ENCODE measurements at regions not wholly inside any gene's neighbourhood (a gene's known extent, or its start where the extent isn't known, plus 50 kb on each side); places are given as distances from the start of the nearest gene placed in this dataset.

- Mint-ChIP-seq H3K4me1 (ENCODE audit: low read depth) (no peaks in the 10 kb centered on the region), H3K9me3 (ENCODE audit: low read depth) (no peaks in the 10 kb centered on the region), H3K36me3 (ENCODE audit: insufficient read depth) (no peaks in the 10 kb centered on the region), H3K27me3 (no peaks in the 10 kb centered on the region), H3K27ac (no peak overlapping the region), H3K4me3 (ENCODE audit: low read depth) (no peak overlapping the region)
- TF ChIP-seq CTCF (IDR thresholded peaks at IDR 0.05; ENCODE audit: unreplicated experiment): no peak
- DNase-seq (ENCODE audit: low spot score, unreplicated experiment): no peak
These were observed 144.8 kb upstream of the TACR1 start for GRCh38 chr2:75344146-75344545.

- Mint-ChIP-seq H3K9me3 (ENCODE audit: low read depth) (no peaks in the 10 kb centered on the region), H3K27me3 (no peaks in the 10 kb centered on the region), H3K4me3 (ENCODE audit: low read depth) (no peak overlapping the region), H3K36me3 (ENCODE audit: insufficient read depth) (no peaks in the 10 kb centered on the region), H3K27ac (no peak overlapping the region), H3K4me1 (ENCODE audit: low read depth) (no peaks in the 10 kb centered on the region)
- DNase-seq (ENCODE audit: low spot score, unreplicated experiment): no peak
- no peak for TF ChIP-seq CTCF (IDR thresholded peaks at IDR 0.05; ENCODE audit: unreplicated experiment)
These were observed 143.3 kb upstream of the TACR1 start for GRCh38 chr2:75342504-75343175.

DNA sequence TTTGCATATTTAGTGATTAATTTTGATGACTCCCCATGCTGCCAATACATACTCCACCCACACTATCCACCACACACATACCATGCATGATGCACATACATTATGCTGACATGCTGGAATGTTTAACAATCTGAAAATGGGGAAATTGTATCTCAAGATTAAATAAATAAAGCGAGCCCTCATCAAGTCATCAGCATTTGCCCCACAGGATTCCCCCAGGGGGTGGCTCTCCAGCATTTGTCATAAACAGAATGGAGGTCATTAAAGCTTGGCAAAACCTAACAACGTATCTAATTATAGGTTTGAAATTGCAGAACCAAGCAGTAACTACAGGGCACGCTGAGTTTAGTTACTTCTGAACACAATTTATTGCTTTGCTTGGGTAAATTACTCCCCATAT lies 141.2 kb upstream of the TACR1 start:
- Mint-ChIP-seq H3K4me1 (ENCODE audit: low read depth) (no peaks in the 10 kb centered on the region), H3K27ac (no peak overlapping the region), H3K9me3 (ENCODE audit: low read depth) (no peaks in the 10 kb centered on the region), H3K36me3 (ENCODE audit: insufficient read depth) (no peaks in the 10 kb centered on the region), H3K27me3 (no peaks in the 10 kb centered on the region), H3K4me3 (ENCODE audit: low read depth) (no peak overlapping the region)
- no peak for DNase-seq (ENCODE audit: low spot score, unreplicated experiment)
- no peak for TF ChIP-seq CTCF (IDR thresholded peaks at IDR 0.05; ENCODE audit: unreplicated experiment)

GRCh38 chr2:75338461-75338860 lies 139.1 kb upstream of the TACR1 start:
- Mint-ChIP-seq H3K27ac (no peak overlapping the region), H3K27me3 (no peaks in the 10 kb centered on the region), H3K4me1 (ENCODE audit: low read depth) (no peaks in the 10 kb centered on the region)

DNA sequence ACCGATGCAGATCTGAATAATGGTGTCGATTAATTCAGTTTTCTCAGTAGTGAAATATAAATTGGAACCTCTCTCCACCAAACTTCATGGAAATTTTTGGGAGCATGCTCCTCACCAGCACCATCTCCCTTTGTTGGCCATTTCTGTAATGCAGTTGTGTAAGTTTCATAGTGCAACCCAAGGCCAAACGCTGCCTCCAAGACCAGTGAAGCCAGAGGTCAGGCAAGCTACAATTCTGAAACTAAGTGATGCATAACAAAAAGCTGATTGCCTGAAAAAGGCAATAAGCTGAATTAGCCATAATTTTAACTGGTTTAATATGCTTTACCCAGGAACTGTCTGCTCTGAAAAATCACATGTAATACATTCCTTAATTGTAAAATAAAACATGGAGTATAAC lies 138.3 kb upstream of the TACR1 start:
- DNase-seq (ENCODE audit: low spot score, unreplicated experiment): no peak
- no peaks in the 10 kb centered on the region for H3K9me3 Mint-ChIP-seq (ENCODE audit: low read depth)
- H3K27me3 Mint-ChIP-seq: no peaks in the 10 kb centered on the region
- no peaks in the 10 kb centered on the region for H3K4me1 Mint-ChIP-seq (ENCODE audit: low read depth)
- H3K36me3 Mint-ChIP-seq (ENCODE audit: insufficient read depth): no peaks in the 10 kb centered on the region
- no peak for TF ChIP-seq CTCF (IDR thresholded peaks at IDR 0.05; ENCODE audit: unreplicated experiment)
- no peak overlapping the region for H3K4me3 Mint-ChIP-seq (ENCODE audit: low read depth)
- no peak overlapping the region for H3K27ac Mint-ChIP-seq

More at GRCh38 chr2:75338461-75338860, 139.1 kb upstream of the TACR1 start:
- no peak for TF ChIP-seq CTCF (IDR thresholded peaks at IDR 0.05; ENCODE audit: unreplicated experiment)
- H3K36me3 Mint-ChIP-seq (ENCODE audit: insufficient read depth): no peaks in the 10 kb centered on the region
- no peak for DNase-seq (ENCODE audit: low spot score, unreplicated experiment)
- H3K4me3 Mint-ChIP-seq (ENCODE audit: low read depth): no peak overlapping the region
- no peaks in the 10 kb centered on the region for H3K9me3 Mint-ChIP-seq (ENCODE audit: low read depth)

All from progenitor cell of endocrine pancreas (in vitro differentiated cells).